GM12878 (cell line): ENCODE measurements at regions not wholly inside any gene's neighbourhood (a gene's known extent, or its start where the extent isn't known, plus 50 kb on each side); places are given as distances from the start of the nearest gene placed in this dataset.

Experiments
- ATAC-seq: fragments of 200-7000 bp; cut with Tn5 transposase; 3 replicates; pipeline ENCODE4 v1.9.1; 2020; ENCODE audit warnings: mild to moderate bottlenecking, moderate library complexity
- BruUV-seq: library from RNA; stranded (reverse); fragments of 400-500 nt; replicated peaks from 2 replicates; lab custom pipeline; 2021; lab: Mats Ljungman, UMichigan
- CTCF ChIA-PET: fragments of 300-600 bp; sonication (Branson Sonifier 250); formaldehyde crosslinking; extraction: SDS; loops from one replicate; lab custom pipeline; 2021; ENCODE audit warnings: inconsistent platforms; lab: Yijun Ruan, JAX
- POLR2A ChIA-PET: fragments of 350-600 bp; formaldehyde crosslinking; extraction: SDS; loops from one replicate; lab custom pipeline; 2021; ENCODE audit warnings: inconsistent platforms; lab: Charles Lee
- RAD21 ChIA-PET: fragments of 300-600 bp; sonication (Branson Sonifier 250); formaldehyde crosslinking; loops from one replicate; lab custom pipeline; 2023; ENCODE audit warnings: antibody characterized with exemption; ENCODE audit not compliant: unreplicated experiment; lab: Charles Lee
- SMC1A ChIA-PET: fragments of 300-600 bp; sonication (Branson Sonifier 250); formaldehyde crosslinking; loops from one replicate; lab custom pipeline; 2023; ENCODE audit not compliant: unreplicated experiment, uncharacterized antibody; lab: Charles Lee
- DNase-seq: peaks from one replicate; pipeline ENCODE4 v3.0.0-alpha.2; 2011; ENCODE audit warnings: low read depth, low spot score
- FAIRE-seq: peaks from 3 replicates; lab custom pipeline; 2011; peaks lifted over from hg19 to GRCh38; lab: Jason Lieb, UNC
- H2AFZ ChIP-seq: 2 replicates; pipeline ENCODE4 v1.6.0; 2011; ENCODE audit warnings: low read depth, low read length, control low read depth; ENCODE audit not compliant: control insufficient read depth
- H3K27ac ChIP-seq: 2 replicates; pipeline ENCODE4 v1.5.1; 2011; ENCODE audit warnings: control low read depth; ENCODE audit not compliant: control insufficient read depth, insufficient read depth
- H3K27me3 ChIP-seq, 2 experiments: replicated peaks in 1 of 2; 2 replicates each; pipeline versions ENCODE4 v1.6.0 to v1.6.1; 2011; ENCODE audit warnings: low read length in 1 of 2; ENCODE audit not compliant: control insufficient read depth in 2 of 2, insufficient read depth in 2 of 2
- H3K36me3 ChIP-seq, 2 experiments: 2 replicates each; pipeline ENCODE4 v1.5.1; 2011; ENCODE audit warnings: low read length in 1 of 2; ENCODE audit not compliant: control insufficient read depth in 2 of 2, insufficient read depth in 2 of 2
- H3K4me1 ChIP-seq: 2 replicates; pipeline ENCODE4 v1.6.1; 2011; ENCODE audit warnings: mild to moderate bottlenecking, low read length, moderate library complexity, mixed read lengths; ENCODE audit not compliant: control insufficient read depth, insufficient read depth
- H3K4me2 ChIP-seq: 2 replicates; pipeline ENCODE4 v1.6.0; 2011; ENCODE audit warnings: control low read depth; ENCODE audit not compliant: control insufficient read depth, insufficient read depth
- H3K4me3 ChIP-seq: fragments of 200-600 bp; sonication (generic); 2 replicates; pipeline ENCODE4 v1.5.1; 2016
- H3K79me2 ChIP-seq: 2 replicates; pipeline ENCODE4 v1.6.0; 2011; ENCODE audit warnings: low read length; ENCODE audit not compliant: control insufficient read depth, insufficient read depth
- H3K9ac ChIP-seq: 2 replicates; pipeline ENCODE4 v1.8.0; 2011; ENCODE audit warnings: low read length, control low read depth, mixed read lengths; ENCODE audit not compliant: control insufficient read depth, insufficient read depth
- H3K9me3 ChIP-seq: replicated peaks from 3 replicates; pipeline ENCODE4 v1.5.1; 2011; ENCODE audit warnings: mild to moderate bottlenecking, low read length; ENCODE audit not compliant: control insufficient read depth, insufficient read depth
- H4K20me1 ChIP-seq: 2 replicates; pipeline ENCODE4 v1.6.0; 2011; ENCODE audit not compliant: control insufficient read depth, insufficient read depth
- BMI1 ChIP-seq: fragments of 450-650 bp; IDR thresholded peaks from 2 replicates; pipeline ENCODE4 v1.6.1; 2016; ENCODE audit warnings: mild to moderate bottlenecking, moderate library complexity, borderline replicate concordance
- CTCF ChIP-seq, 3 experiments: IDR thresholded peaks in 2 of 3; conservative IDR thresholded peaks in 1 of 3; 2 replicates each; pipeline ENCODE4 v1.5.1; 2011; ENCODE audit warnings: low read depth in 3 of 3, low read length in 3 of 3, mild to moderate bottlenecking in 3 of 3, control low read depth in 2 of 3, moderate library complexity in 2 of 3, inconsistent platforms in 1 of 3, mixed read lengths in 1 of 3; ENCODE audit not compliant: control insufficient read depth in 2 of 3, insufficient read depth in 1 of 3; ENCODE audit errors: extremely low read depth in 1 of 3
- IRF5 ChIP-seq: fragments of 450-650 bp; IDR thresholded peaks from 2 replicates; pipeline ENCODE4 v1.6.1; 2017; ENCODE audit warnings: borderline replicate concordance
- LARP7 ChIP-seq: fragments of 450-650 bp; IDR thresholded peaks from 2 replicates; pipeline ENCODE4 v1.6.1; 2017; ENCODE audit warnings: mild to moderate bottlenecking
- NFYB ChIP-seq: IDR thresholded peaks from 2 replicates; pipeline ENCODE4 v1.6.1; 2011; ENCODE audit warnings: low read depth, mild to moderate bottlenecking, low read length, improper control_type of control experiment, moderate library complexity; ENCODE audit not compliant: insufficient read depth
- PAX5 ChIP-seq: IDR thresholded peaks from 2 replicates; pipeline ENCODE4 v1.6.1; 2011; ENCODE audit warnings: low read depth, low read length, borderline replicate concordance
- PKNOX1 ChIP-seq: fragments of 450-650 bp; IDR thresholded peaks from 2 replicates; pipeline ENCODE4 v1.6.1; 2016; ENCODE audit warnings: mild to moderate bottlenecking
- POLR2A ChIP-seq: IDR thresholded peaks from 2 replicates; pipeline ENCODE4 v1.6.1; 2011; ENCODE audit warnings: low read depth, mild to moderate bottlenecking, low read length
- RUNX3 ChIP-seq: IDR thresholded peaks from 2 replicates; pipeline ENCODE4 v1.6.1; 2012; ENCODE audit warnings: low read length, inconsistent platforms
- SMC3 ChIP-seq: IDR thresholded peaks from 2 replicates; pipeline ENCODE4 v1.6.1; 2011; ENCODE audit warnings: low read length, improper control_type of control experiment, borderline replicate concordance
- STAT1 ChIP-seq: fragments of 450-650 bp; conservative IDR thresholded peaks from 2 replicates; pipeline ENCODE4 v1.6.1; 2014; ENCODE audit warnings: antibody characterized with exemption, mild to moderate bottlenecking
- SUZ12 ChIP-seq: fragments of 200-600 bp; sonication (generic); IDR thresholded peaks from one replicate; pipeline ENCODE4 v1.6.1; 2018; ENCODE audit warnings: antibody characterized with exemption, mild to moderate bottlenecking; ENCODE audit not compliant: unreplicated experiment
- TAF1 ChIP-seq: IDR thresholded peaks from 2 replicates; pipeline ENCODE4 v1.6.1; 2011; ENCODE audit warnings: mild to moderate bottlenecking, low read depth, low read length, borderline replicate concordance
- TBL1XR1 ChIP-seq: IDR thresholded peaks from 2 replicates; pipeline ENCODE4 v1.6.1; 2012; ENCODE audit warnings: low read depth, low read length, improper control_type of control experiment
- ZNF207 ChIP-seq: fragments of 450-650 bp; IDR thresholded peaks from 2 replicates; pipeline ENCODE4 v1.6.1; 2014; ENCODE audit warnings: antibody characterized with exemption, mild to moderate bottlenecking, borderline replicate concordance
- WGBS: methylation state at CpG from one replicate; pipeline ENCODE4 v1.1.6; 2016; ENCODE audit warnings: low lambda C conversion rate; ENCODE audit not compliant: insufficient replicate concordance, insufficient coverage; ENCODE audit errors: missing lambda C conversion rate; 5-methylcytosine and 5-hydroxymethylcytosine counted together
- in situ Hi-C: fragments of 300-500 bp; cut with MboI; formaldehyde crosslinking; loops from 9 replicates; pipeline ENCODE4 v1.14.3; 2018; ENCODE audit warnings: mixed read lengths
- intact Hi-C: fragments of 100-400 bp; cut with micrococcal nuclease; formaldehyde crosslinking; loops from one replicate; pipeline ENCODE4 v1.14.2; 2022; ENCODE audit not compliant: unreplicated experiment
- TF ChIP-seq, protein P1 (sequence below): fragments of 450-650 bp; IDR thresholded peaks from 2 replicates; pipeline ENCODE4 v1.6.1; 2016; ENCODE audit warnings: mild to moderate bottlenecking
- TF ChIP-seq, protein P2 (sequence below): fragments of 450-650 bp; formaldehyde crosslinking; IDR thresholded peaks from 2 replicates; pipeline ENCODE4 v1.4.0; 2020; ENCODE audit warnings: mild to moderate bottlenecking, moderate library complexity

- no peak for ATAC-seq
- ChIA-PET RAD21 (no interaction called here), CTCF (no interaction called here), SMC1A (no interaction called here), POLR2A (no interaction called here)
- intact Hi-C loops = no loop called here
- no peak for FAIRE-seq
- no peaks in the 10 kb centered on the region for H3K4me1 ChIP-seq
- no peak overlapping the region for H2AFZ ChIP-seq
- no peaks in the 10 kb centered on the region for H4K20me1 ChIP-seq
- no peak overlapping the region for H3K27ac ChIP-seq
- H3K9ac ChIP-seq = no peak overlapping the region
- no peaks in the 10 kb centered on the region for H3K36me3 ChIP-seq
- no peaks in the 10 kb centered on the region for H3K79me2 ChIP-seq
- no peaks in the 10 kb centered on the region for H3K27me3 ChIP-seq
- no peak overlapping the region for H3K4me3 ChIP-seq
- H3K9me3 ChIP-seq = no peaks in the 10 kb centered on the region
- 67% methylated on average over 3 of the region's 3 CpGs for whole genome bisulfite sequencing
- no TSS peak for BruUV-seq
- in situ Hi-C loops = no loop called here
- no peak overlapping the region for H3K4me2 ChIP-seq
- no peak for DNase-seq
- no peak for TF ChIP-seq STAT1
- TF ChIP-seq PKNOX1 = no peak
- TF ChIP-seq, protein P1, sequence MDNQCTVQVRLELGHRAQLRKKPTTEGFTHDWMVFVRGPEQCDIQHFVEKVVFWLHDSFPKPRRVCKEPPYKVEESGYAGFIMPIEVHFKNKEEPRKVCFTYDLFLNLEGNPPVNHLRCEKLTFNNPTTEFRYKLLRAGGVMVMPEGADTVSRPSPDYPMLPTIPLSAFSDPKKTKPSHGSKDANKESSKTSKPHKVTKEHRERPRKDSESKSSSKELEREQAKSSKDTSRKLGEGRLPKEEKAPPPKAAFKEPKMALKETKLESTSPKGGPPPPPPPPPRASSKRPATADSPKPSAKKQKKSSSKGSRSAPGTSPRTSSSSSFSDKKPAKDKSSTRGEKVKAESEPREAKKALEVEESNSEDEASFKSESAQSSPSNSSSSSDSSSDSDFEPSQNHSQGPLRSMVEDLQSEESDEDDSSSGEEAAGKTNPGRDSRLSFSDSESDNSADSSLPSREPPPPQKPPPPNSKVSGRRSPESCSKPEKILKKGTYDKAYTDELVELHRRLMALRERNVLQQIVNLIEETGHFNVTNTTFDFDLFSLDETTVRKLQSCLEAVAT = no peak
- TF ChIP-seq SMC3 = no peak
- TF ChIP-seq IRF5 = no peak
- TF ChIP-seq NFYB = no peak
- no peak for TF ChIP-seq ZNF207
- TF ChIP-seq PAX5 = no peak
- TF ChIP-seq POLR2A = no peak
- TF ChIP-seq BMI1 = no peak
- no peak for TF ChIP-seq TBL1XR1
- TF ChIP-seq SUZ12 = no peak
- no peak for TF ChIP-seq TAF1
- TF ChIP-seq, protein P2, sequence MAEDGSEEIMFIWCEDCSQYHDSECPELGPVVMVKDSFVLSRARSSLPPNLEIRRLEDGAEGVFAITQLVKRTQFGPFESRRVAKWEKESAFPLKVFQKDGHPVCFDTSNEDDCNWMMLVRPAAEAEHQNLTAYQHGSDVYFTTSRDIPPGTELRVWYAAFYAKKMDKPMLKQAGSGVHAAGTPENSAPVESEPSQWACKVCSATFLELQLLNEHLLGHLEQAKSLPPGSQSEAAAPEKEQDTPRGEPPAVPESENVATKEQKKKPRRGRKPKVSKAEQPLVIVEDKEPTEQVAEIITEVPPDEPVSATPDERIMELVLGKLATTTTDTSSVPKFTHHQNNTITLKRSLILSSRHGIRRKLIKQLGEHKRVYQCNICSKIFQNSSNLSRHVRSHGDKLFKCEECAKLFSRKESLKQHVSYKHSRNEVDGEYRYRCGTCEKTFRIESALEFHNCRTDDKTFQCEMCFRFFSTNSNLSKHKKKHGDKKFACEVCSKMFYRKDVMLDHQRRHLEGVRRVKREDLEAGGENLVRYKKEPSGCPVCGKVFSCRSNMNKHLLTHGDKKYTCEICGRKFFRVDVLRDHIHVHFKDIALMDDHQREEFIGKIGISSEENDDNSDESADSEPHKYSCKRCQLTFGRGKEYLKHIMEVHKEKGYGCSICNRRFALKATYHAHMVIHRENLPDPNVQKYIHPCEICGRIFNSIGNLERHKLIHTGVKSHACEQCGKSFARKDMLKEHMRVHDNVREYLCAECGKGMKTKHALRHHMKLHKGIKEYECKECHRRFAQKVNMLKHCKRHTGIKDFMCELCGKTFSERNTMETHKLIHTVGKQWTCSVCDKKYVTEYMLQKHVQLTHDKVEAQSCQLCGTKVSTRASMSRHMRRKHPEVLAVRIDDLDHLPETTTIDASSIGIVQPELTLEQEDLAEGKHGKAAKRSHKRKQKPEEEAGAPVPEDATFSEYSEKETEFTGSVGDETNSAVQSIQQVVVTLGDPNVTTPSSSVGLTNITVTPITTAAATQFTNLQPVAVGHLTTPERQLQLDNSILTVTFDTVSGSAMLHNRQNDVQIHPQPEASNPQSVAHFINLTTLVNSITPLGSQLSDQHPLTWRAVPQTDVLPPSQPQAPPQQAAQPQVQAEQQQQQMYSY = no peak
- no peak for TF ChIP-seq LARP7
- no peak for TF ChIP-seq RUNX3
- TF ChIP-seq CTCF (IDR thresholded peaks at IDR 0.05 in 2 of 3, conservative IDR thresholded peaks at IDR 0.05 in 1 of 3; ENCODE audit: control insufficient read depth in 2 of 3, extremely low read depth in 1 of 3, insufficient read depth in 1 of 3, low read depth in 3 of 3, low read length in 3 of 3) = no peak
Measured at GRCh38 chr4:42713391-42713790, 56.5 kb upstream of the ATP8A1 start.
